ENCODE measurements at regions not wholly inside any gene's neighbourhood (a gene's known extent, or its start where the extent isn't known, plus 50 kb on each side); places are given as distances from the start of the nearest gene placed in this dataset.

DNA sequence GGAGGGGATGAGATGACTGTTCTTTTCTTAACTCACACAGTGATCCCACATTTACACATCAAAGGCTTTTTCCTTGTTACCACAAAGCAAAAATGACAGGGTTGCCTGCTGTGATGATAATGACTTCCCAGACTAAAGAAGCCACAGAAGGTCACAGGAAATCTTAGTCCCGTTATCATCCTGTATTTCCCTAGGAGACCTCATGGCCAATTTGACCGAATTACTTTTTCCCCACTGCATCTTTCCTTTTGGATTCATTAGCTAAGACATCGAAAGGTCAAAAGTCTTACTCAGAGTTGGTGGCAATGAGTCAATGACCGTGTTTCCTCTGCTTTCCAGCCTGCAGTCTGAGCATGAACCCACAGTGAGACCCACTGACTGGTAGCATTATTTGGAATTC, 130.1 kb upstream of the INHBA start:
- no peak for DNase-seq (ENCODE audit: low read depth)

DNA sequence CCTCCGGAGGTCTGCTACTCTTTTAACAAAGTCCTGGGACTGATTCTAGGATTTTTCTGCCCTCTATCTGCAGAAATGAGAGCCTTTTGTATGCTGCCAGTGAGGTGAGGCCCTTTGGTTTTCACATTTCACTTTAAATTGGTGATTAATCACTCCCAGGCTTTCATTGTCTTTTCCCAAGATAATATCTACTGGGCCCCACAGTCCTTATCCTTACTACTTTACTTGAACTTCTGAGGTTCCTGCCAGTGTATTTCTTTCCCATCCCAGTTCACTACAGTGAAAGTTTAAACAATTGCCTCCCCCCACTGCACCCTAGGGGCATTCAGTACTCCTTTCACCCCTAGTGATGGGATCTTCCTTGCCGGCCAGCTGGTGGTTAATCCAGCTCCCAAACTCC, 127.4 kb upstream of the INHBA start:
- no peak for DNase-seq (ENCODE audit: low read depth)

DNA sequence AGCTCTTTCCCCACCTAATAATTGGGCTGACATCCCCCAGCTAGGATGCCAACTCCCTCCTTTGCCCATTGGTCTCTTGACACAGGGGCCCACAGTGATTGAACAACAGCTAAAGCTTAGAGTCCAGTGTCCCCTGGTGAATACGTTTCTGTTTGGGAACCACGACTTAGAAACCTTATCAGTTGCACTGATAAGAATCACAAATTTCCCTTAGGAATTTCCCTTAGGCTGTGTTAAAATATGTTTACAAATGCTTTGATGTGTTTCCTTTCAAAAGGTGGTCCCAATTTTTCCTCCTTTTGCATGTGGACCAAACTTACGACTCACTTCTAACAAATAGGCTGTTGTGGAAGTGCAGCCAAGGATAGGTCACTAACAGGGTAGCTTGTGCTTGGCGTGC, 126.0 kb upstream of the INHBA start:
- no peak for DNase-seq (ENCODE audit: low read depth)

DNA sequence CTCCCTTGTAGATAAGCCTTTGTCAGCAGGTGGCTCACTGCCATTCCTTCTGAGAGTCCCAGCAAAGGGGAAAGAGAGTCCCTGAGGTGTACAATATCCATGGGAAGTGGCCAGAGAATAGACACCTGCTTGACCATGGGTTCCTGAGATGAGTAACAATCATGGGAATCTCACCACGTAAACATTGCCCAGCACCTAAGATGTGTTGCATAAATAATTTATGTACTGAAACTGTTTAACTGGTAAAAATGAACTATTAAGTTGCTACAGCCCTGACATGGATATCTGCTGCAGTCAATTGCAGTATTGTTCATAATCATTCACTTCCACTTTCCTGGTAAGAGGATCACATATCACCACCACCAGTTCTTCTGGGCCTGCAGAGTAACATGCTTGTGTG, 123.8 kb upstream of the INHBA start:
- no peak for DNase-seq (ENCODE audit: low read depth)

DNA sequence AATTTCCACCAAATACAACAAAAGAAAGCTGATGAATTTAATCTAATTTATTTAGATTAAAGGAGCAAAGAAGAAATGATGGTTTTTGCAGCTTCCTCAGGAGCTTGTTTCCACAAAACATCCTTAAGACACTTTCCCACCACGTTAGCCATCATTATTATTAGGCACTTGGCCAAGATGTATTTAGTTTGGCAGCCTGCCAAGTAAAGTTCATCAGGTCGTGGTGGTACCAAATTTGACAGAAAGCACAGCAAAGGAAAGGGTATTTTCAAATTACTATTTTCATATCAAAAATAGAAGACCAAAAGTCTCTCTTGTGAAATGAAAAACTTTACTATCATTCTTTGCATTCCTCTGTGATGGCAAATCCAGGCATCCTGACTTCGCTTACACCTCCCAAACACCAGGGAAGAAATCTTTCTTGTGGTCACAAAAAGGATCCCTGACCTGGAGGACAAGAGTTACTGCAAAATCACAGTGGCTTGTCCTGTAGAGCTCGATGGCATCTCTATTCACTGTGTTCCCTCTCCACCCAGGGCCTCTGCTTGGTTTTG, 123.1 kb upstream of the INHBA start:
- no peak for DNase-seq (ENCODE audit: low read depth)

DNA sequence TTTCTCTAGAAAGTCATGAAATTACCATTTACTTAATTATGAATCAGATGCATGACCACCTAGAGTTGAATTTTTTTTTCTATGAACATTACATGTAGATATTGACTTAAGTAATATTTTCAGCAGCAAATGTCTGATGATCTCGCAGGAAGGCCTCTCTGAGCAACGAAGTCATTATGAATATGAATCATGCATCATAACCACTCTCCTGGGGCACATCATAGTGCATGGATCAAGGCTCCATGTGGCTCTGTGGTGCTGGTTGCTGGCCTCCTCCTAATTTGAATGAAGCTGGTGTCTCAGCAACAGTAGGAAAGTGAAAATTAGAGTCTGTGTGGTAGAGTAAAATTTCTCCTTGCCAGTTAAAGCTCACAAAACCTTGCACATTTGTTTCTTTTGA, 121.4 kb upstream of the INHBA start:
- no peak for DNase-seq (ENCODE audit: low read depth)

DNA sequence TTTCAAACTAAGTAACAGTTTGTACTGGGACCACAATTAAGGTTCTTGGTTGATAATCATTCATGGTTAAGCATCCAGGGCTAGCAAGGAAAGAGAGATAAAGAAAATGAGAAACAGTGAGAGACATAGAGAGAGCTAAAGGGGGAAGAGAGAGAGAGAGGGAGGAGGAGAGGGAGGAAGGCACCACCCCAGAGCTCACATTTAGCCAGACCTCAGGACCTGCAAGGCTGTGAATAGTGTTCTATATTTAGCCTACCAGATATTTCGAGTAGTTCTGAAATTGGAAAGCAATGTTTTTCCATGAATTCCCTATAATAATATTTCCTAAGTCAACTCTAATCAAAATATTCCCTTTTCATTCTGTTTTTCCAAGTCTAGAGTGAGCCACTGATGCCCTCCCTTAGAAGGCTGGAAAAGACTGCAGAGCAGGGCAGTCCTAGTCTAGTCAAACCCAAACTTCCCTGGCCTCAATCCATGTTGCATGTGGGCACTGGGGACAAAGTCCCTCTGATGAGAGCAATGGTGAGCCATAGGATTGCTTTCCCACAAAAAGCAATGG, 119.4 kb upstream of the INHBA start:
- DNase-seq (ENCODE audit: low read depth) = no peak

DNA sequence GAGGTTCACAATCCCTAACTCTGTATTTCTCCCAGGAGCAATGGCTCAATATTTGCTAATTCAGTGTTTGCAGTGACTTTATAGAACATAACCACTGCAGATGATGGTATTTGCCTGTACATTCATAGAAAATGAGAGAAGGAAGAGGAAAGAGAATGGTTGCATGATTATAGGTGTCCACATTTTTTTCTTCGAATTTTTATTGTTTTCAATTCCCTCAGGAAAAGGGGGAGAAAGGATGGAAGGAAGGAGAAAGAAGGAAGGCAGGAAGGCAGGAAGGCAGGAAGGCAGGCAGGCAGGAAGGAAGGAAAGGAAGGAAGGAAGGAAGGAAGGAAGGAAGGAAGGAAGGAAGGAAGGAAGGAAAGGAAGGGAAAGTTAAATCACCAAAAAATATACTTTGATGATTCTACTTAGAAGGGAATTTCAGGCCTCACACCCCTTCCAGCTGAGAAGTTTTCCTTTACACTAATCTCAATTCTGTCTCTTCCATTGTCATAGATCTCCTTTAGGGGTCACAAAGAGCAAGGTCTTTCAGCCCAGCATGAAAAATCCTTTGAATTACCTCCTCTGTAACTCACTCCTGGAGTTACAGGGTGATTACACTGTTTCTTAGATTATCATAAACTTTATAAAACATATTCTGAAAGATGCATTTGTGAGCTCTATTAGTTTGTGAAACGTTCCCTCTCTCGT, 118.8 kb upstream of the INHBA start:
- DNase-seq (ENCODE audit: low read depth) = no peak

DNA sequence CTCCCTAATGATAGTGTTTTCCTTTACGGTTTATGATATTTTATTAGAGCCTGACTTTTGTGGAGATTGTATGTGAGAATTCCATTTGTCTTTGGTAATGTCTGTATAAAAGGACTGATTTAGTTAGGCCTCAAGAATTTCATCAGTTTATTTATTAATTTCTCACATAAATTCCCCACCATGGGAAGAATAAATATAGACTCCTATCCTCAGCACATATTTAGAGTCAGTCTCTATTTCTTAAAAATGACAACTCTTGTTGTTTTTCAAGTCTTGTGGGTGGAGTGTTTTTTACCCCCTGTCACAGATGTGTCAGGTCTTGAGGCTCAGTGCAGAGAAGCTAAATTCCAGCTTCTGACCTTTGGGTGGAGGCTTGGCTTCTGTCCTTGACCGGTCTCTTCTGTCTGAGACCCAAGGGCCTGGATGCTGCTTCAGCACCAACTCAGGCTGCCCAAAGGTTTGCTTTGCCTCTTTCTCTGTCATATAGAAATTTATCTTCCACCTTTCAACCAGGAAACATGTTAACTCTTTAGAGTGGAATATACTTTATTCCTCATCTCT, 117.3 kb upstream of the INHBA start:
- no peak for DNase-seq (ENCODE audit: low read depth)

DNA sequence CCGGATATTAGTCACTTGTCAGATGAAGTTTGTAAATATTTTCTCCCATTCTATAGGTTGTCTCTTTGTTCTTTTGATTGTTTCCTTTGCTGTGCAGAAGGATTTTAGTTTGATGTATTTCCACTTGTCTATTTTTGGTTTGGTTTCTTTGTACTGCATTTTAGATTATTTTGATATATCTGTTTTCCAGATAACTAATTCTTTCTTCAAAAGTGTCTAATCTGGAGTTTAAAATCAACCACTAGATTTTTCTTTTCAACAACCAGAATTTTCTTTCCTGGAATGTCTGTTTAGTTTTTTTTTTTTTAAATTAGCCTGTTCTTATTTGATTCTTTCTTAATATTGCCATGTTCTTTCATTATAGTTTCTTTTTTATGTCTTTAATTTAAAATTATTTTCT, 116.8 kb upstream of the INHBA start:
- DNase-seq (ENCODE audit: low read depth) = no peak

DNA sequence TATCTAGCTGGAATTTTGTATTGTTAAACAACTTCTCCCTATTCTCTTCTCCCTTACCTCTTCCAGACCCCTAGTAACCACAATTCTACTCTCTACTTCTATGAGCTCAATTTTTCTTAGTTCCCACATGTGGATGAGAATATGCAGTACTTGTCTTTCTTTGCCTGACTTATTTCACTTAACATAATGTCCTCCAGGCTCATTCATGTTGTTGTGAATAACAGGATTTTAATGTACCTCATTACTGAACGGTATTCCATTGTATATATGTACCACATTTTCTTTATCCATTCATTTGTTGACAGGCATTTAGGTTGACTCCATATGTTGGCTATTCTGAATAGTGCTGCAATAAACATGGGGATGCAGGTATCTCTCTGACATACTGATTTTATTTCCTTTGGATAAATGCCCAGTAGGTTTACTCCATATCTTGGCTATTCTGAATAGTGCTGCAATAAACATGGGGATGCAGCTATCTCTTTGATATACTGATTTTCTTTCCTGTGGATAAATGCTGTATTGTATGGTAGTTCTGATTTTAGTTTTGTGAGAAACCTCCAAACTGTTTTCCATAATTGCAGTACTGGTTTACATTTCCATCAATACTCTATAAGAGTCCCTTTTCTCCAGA, 116.0 kb upstream of the INHBA start:
- DNase-seq (ENCODE audit: low read depth) = no peak

DNA sequence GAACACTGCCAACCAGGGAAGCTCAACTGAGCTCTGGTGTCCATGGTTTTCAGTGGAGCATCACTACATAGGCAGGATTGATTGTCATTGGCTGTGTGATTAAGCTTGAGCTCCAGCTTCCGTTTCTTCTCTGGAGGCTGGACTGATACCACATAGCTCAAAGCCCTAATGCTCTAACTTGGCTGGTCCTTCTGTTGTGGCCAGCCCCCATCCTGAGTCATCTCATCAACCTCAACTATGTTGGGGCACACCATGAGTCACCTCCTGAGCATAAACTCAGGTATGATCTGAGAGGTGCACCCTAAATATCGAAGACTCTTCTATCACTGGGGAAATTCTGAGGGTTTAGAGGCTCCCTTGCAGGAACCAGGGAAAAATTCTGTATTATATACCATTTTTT, 114.5 kb upstream of the INHBA start:
- DNase-seq (ENCODE audit: low read depth) = peak; percentile 2

DNA sequence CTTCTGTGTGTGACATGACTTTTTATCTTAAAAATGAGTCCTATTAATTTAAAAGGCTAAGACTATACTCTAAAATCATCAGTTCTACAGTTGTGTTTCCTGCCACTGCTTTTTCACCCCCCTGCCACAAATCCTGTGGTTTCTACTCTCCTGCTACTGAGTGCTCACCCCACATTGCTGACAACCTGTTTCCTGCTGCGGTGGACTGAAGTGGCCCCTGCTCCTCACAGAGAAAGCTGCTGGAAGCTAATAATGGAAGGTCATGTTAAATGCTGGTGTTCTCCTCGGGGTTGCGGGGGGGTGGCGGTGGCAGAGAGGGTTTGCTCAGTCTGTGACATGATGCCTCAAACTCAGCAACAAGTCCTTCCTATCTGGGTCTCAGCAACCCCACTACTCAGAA, 113.2 kb upstream of the INHBA start:
- peak; percentile 1 for DNase-seq (ENCODE audit: low read depth)

DNA sequence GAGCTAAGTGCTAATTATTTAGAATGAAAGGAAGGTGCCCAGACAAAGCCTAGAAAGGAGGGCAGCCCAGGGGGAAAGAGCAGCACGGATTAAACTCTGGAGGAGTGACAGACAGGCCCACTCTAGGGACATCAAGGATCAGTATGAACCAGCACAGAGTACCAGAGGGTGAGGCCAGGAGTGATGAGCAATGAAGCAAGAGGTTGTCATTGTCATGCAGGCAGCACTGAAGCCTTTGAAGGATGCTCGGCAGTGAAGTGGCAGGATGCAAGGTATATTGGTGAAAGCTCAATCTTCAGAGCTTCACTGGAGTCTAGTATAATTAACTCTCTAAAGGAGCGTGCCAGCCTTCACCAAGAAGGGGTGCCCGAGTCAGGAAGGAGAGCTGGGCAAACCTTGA, 112.0 kb upstream of the INHBA start:
- no peak for DNase-seq (ENCODE audit: low read depth)

DNA sequence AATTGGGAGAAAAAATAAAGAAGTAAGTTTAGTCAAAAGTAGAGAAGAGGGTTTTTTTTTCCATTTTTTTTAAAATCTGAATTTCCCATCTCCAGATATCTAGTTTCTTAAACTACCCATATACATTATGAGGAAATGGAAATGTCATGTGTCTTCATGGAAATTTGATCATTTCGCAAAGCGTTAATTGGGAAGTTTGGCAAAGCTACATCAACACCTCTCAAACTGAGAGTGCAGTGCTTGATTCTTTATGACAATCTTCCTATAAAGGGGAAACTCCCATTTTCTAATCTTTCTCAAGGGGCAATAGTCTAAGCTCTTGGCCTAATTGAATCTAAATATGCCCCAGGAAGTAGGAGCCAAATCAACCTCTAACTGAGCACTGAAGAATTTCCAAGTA, 110.4 kb upstream of the INHBA start:
- DNase-seq (ENCODE audit: low read depth) = no peak

DNA sequence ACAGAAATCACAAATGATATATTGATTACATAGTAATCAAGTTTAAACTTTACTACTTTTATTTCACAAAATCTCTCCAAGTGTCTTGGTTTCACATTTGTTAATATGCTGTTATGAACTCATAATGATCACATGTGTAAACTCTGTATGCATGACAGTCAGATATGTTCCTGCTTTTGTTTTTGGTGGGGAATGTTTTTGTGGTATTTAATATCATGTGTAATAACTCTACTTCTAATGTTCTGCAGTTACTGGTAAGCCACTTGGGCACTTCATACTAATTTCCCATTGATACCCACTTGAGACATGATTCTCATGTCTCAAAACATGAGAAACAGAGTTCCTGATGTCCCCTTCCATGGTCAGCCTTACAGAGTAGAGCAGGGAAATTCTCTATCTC, 109.1 kb upstream of the INHBA start:
- no peak for DNase-seq (ENCODE audit: low read depth)

DNA sequence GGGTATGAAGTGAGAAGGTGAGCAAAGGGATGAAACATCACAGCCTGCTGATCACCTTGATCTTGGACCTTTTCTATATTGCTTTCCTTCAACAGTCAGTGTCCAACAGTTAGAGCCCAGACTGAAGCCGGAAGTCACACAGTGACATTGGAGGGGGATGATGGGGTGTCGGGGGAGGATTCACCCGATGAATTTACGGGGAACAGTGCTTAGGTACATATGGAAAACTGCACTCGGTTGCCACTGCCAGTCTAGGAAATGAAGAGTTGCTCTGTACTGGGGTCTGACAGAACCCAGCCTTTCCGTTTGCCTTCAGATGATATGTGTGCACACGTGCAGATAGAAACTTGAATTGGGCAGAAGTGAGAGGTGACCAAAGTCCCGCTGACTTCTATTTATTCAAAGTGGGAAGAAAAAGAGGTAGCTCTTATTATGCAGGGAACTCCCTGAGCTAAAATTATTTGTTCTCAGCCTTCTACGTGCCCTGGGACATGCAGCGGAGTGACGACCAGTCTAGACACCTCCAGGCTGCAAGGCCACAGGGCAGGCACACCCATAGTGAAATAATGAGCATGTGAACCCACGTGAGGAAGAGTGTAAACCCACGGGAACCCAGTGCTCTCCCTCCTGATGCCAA, 107.2 kb upstream of the INHBA start:
- DNase-seq (ENCODE audit: low read depth) = no peak

DNA sequence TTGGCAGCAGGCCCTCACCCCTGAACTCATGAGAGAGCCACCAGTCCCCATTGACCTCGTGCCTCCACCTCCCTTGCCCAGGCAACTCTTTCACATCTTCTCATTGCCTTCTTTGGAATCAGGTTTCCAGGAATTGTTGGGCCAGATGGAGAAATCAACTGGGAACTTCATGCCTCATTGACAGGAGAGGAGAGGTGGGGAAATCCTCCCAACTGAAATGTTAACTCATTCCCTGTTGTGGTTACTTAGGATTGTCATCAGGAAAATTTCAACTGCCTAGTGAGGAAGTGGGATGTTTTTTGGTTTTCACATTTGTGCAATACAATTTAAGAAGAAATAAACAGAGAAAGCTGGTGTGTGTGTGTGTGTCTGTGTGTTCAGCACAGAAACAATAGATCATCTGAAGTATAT, 106.6 kb upstream of the INHBA start:
- DNase-seq (ENCODE audit: low read depth) = no peak

DNA sequence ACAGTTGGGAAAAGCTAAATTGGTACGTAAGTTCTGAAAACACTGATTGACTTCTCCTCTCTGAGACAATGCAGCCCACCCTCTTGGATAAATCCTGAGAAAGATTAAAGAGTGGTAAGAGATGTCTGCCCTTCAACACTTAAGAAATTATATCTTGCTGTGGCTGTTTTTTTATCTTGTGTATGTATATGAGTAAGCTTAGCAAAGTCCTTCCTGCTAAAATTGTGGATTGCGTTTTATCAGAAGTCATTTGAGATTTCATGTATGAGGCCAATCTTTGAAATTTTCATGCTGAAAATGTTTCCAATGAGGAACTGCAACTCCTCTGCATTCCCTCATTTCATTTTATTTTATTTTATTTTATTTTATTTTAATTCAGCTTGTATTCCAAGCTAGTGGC, 106.2 kb upstream of the INHBA start:
- no peak for DNase-seq (ENCODE audit: low read depth)

DNA sequence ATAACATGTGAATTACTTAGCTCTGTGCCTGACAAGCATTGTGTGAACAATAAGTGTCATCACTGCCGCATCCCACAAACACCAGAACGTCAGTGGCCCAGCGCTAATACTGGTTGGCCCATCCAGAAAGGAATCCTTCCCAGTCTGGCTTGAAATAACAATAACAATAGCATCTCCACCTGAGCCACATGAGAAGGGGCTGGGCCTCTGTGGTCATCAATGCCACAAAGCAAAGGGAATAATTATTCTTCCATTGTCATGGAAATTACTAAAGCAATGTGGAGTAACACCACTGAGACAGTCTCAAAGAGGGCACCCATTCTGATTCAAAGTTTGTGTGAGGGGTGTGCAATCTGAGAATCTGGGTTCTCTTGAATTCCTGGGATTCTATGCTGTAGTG, 105.7 kb upstream of the INHBA start:
- no peak for DNase-seq (ENCODE audit: low read depth)

DNA sequence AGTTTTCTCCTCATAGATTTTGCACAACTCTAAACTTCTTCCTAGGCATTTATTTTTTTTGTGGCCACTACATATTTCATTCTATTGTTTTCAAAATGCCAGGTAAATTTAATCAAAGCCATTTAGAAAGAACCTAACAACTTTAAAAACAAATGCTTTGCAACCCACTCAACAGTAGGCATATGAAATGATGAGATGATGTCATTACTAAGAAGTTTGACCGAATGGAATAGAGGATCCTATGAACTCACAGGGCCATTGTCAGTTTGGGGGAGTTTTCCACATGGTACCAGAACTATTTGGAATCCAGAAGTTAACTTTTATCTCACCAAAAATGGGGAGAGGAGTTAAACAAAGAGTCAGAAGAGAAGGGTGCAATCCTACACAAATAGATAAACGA, 100.7 kb upstream of the INHBA start:
- no peak for DNase-seq (ENCODE audit: low read depth)

DNA sequence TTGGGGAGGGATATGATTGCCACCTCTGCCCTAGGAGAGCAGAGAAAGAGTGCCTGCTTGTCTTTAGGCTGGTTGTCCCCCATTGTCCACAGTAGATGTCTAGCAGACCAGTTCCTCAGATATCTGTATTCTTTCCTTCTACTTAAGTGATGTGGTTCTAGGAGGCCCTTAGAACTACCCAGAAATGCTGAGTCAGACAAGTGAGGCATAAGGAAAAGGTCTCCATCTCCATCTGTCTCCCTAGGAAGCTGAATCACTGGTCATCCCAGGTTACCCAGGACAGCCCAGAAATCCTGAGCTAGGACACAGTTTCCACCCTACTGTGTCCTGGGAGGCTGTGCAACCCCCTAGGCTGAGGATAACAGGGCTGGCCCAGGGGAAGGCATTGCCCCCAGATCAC, 93.4 kb upstream of the INHBA start:
- DNase-seq (ENCODE audit: low read depth) = no peak

DNA sequence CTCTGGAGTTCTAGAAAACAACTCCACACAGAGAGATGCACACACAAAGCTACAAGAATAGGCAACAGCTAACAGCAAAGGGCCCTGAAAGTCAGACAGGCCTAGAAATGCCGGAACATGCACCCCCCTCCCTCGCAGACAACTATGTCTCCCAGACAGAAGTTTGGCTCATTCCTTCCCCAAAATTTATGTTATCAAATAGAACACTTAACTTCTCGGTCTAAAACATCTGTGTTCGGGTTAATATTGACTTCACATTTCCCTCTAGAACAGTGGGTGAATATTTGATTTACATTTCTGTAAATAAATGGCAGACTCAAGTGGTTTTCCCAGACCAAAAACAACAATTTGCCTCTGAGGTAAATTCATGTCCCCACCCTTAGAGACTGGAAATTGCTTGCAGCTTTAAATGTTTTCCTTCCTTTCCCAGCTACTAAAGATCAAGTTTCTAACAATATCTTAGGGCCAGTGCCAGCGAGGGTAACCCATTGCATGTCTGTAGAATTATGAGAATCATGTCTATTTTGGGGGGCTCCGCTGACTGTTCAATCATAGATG, 92.5 kb upstream of the INHBA start:
- no peak for DNase-seq (ENCODE audit: low read depth)
